ENCODE measurements at regions not wholly inside any gene's neighbourhood (a gene's known extent, or its start where the extent isn't known, plus 50 kb on each side); places are given as distances from the start of the nearest gene placed in this dataset.

DNA sequence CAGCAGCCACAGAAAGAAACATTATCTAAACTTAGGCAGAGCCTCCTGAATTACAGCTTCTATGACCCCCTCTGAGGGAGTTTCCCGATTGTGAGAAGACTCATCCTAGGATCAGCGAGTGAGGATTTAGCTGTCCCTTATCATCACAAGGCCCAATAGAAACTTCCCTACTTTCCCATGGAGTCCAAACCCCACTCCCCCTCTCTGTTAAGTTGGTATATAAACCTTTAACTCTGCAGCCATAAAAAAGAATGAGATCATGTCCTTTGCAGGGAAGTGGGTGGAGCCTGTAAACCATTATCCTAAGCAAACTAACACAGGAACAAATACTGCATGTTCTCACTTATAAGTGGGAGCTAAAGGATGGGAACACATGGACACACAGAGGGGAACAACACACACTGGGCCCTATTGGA lies 78.8 kb downstream of the MYL12B start:
- H3K4me1 ChIP-seq, result no peaks in the 10 kb centered on the region
- TF ChIP-seq CTCF (IDR thresholded peaks at IDR 0.05) (no peak), EP300 (IDR thresholded peaks at IDR 0.05) (no peak), POLR2A (IDR thresholded peaks at IDR 0.05) (no peak), POLR2AphosphoS5 (IDR thresholded peaks at IDR 0.05) (no peak)
- DNase-seq, result no peak
- no peak overlapping the region for H3K4me3 ChIP-seq
- intact Hi-C loops (cut with DNase I; ENCODE audit: low total_unique reads), result no loop called here
- H3K36me3 ChIP-seq, result no peaks in the 10 kb centered on the region
- peaks cover 0 to 8% (median 3%) of the 10 kb centered on the region in 4 donors for H3K9me3 ChIP-seq
- 77 to 93% (median 86%) methylated on average over 2 of the region's 2 CpGs for WGBS, 5 donors
- H3K27me3 ChIP-seq, result no peaks in the 10 kb centered on the region
- no peak overlapping the region for H3K27ac ChIP-seq

GRCh38 chr18:3342628-3343027 lies 80.7 kb downstream of the MYL12B start:
- DNase-seq, result no peak
- TF ChIP-seq POLR2AphosphoS5 (IDR thresholded peaks at IDR 0.05) (no peak), POLR2A (IDR thresholded peaks at IDR 0.05) (no peak), CTCF (IDR thresholded peaks at IDR 0.05) (no peak), EP300 (IDR thresholded peaks at IDR 0.05) (no peak)
- Histone ChIP-seq H3K9me3 (peaks cover 0 to 8% (median 3%) of the 10 kb centered on the region in 4 donors), H3K36me3 (no peaks in the 10 kb centered on the region), H3K4me3 (no peak overlapping the region), H3K4me1 (no peaks in the 10 kb centered on the region), H3K27me3 (no peaks in the 10 kb centered on the region), H3K27ac (no peak overlapping the region)
- intact Hi-C loops (cut with DNase I; ENCODE audit: low total_unique reads), result no loop called here
- WGBS, 5 donors, result 94 to 98% (median 95%) methylated on average over 5 of the region's 5 CpGs

GRCh38 chr18:3345452-3345851 lies 83.5 kb downstream of the MYL12B start:
- no peak for TF ChIP-seq EP300 (IDR thresholded peaks at IDR 0.05)
- no peak for TF ChIP-seq POLR2AphosphoS5 (IDR thresholded peaks at IDR 0.05)
- no peak for TF ChIP-seq POLR2A (IDR thresholded peaks at IDR 0.05)
- TF ChIP-seq CTCF (IDR thresholded peaks at IDR 0.05), result no peak

GRCh38 chr18:3345885-3346284 lies 84.0 kb downstream of the MYL12B start:
- H3K4me1 ChIP-seq, result no peaks in the 10 kb centered on the region
- intact Hi-C loops (cut with DNase I; ENCODE audit: low total_unique reads), result no loop called here
- WGBS, 5 donors, result 48 to 79% (median 70%) methylated on average over 1 of the region's 1 CpG
- no peak for TF ChIP-seq POLR2A (IDR thresholded peaks at IDR 0.05)
- no peak for TF ChIP-seq CTCF (IDR thresholded peaks at IDR 0.05)
- no peak for TF ChIP-seq POLR2AphosphoS5 (IDR thresholded peaks at IDR 0.05)
- no peak for TF ChIP-seq EP300 (IDR thresholded peaks at IDR 0.05)
- H3K27me3 ChIP-seq, result no peaks in the 10 kb centered on the region
- H3K4me3 ChIP-seq, result no peak overlapping the region
- no peak for DNase-seq
- H3K36me3 ChIP-seq, result no peaks in the 10 kb centered on the region
- peaks cover 0 to 8% (median 3%) of the 10 kb centered on the region in 4 donors for H3K9me3 ChIP-seq
- H3K27ac ChIP-seq, result no peak overlapping the region

More at GRCh38 chr18:3345452-3345851, 83.5 kb downstream of the MYL12B start:
- Histone ChIP-seq H3K4me1 (no peaks in the 10 kb centered on the region), H3K9me3 (peaks cover 0 to 8% (median 3%) of the 10 kb centered on the region in 4 donors), H3K4me3 (no peak overlapping the region), H3K36me3 (no peaks in the 10 kb centered on the region), H3K27me3 (no peaks in the 10 kb centered on the region), H3K27ac (no peak overlapping the region)
- intact Hi-C loops (cut with DNase I; ENCODE audit: low total_unique reads), result no loop called here
- DNase-seq, result no peak
- 43 to 77% (median 69%) methylated on average over 2 of the region's 2 CpGs for WGBS, 5 donors
